Kidney epithelial cell (primary cell): ENCODE measurements at regions not wholly inside any gene's neighbourhood (a gene's known extent, or its start where the extent isn't known, plus 50 kb on each side); places are given as distances from the start of the nearest gene placed in this dataset.

Experiments used
- DNase-seq: peaks from one replicate; pipeline ENCODE4 v3.0.0-alpha.2; 2010; ENCODE audit warnings: low read depth
- H3K27me3 ChIP-seq: 2 replicates; pipeline ENCODE4 v1.6.0; 2011; ENCODE audit warnings: low read length; ENCODE audit not compliant: control insufficient read depth, insufficient read depth
- H3K36me3 ChIP-seq: 2 replicates; pipeline ENCODE4 v1.5.1; 2011; ENCODE audit warnings: low read length; ENCODE audit not compliant: control insufficient read depth, insufficient read depth
- H3K4me3 ChIP-seq: 2 replicates; pipeline ENCODE4 v1.5.1; 2011; ENCODE audit warnings: low read depth, mild to moderate bottlenecking, control low read depth, low read length
- CTCF ChIP-seq: IDR thresholded peaks from 2 replicates; pipeline ENCODE4 v1.5.1; 2011; ENCODE audit warnings: mild to moderate bottlenecking, moderate library complexity, low read length, control low read depth, inconsistent platforms; ENCODE audit not compliant: insufficient read depth, poor library complexity, severe bottlenecking

GRCh38 chr7:123351516-123352505 is 152.0 kb upstream of the SLC13A1 start:
- no peak for DNase-seq
- Histone ChIP-seq H3K36me3 (no peaks in the 10 kb centered on the region), H3K27me3 (no peaks in the 10 kb centered on the region), H3K4me3 (no peak overlapping the region)
- no peak for TF ChIP-seq CTCF

- Histone ChIP-seq H3K4me3 (no peak overlapping the region), H3K36me3 (no peaks in the 10 kb centered on the region), H3K27me3 (no peaks in the 10 kb centered on the region)
- DNase-seq, result no peak
- TF ChIP-seq CTCF, result no peak
Observed at GRCh38 chr7:123351027-123351426, 151.3 kb upstream of the SLC13A1 start.

DNA sequence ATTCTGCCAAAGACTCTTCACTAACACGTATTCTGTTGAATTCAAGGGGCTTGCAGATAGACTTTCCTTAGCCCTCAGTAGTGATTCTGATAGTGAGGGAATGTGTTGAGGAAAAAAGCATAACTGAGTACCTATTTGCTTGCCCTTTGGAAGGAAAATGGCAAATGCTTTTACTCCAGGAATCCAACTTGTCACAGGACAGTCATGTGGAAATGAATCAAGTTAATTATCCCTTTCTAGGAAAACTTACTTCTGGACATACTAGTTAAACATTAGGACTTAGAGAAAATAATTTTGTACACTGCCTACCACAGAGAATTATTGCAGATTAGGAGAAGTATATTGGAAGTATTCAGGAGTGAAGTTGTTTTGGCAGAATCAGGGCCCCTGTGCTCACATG is 148.9 kb upstream of the SLC13A1 start:
- Histone ChIP-seq H3K36me3 (no peaks in the 10 kb centered on the region), H3K4me3 (no peak overlapping the region), H3K27me3 (no peaks in the 10 kb centered on the region)
- TF ChIP-seq CTCF, result no peak
- DNase-seq, result peak; percentile 25

DNA sequence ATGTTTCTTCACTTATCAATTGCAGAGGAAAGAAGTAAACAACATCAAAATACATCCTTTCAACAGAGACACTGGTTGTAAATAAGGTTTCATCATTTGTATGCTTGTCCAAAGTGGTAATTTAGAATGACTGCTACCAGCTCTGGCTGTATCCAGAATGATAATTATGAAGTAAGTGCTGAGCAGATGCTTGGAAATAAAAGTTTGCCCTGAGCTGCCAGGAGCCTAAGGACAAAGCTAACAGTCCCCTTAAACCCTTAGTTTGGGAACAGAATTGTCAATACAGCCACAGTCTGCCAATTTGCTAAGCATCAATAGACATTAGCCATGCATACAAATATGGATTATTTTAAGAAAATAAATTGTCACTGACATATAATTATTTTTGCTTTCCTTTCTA is 147.0 kb upstream of the SLC13A1 start:
- no peak overlapping the region for H3K4me3 ChIP-seq
- TF ChIP-seq CTCF, result no peak
- DNase-seq, result no peak
- H3K27me3 ChIP-seq, result no peaks in the 10 kb centered on the region
- H3K36me3 ChIP-seq, result no peaks in the 10 kb centered on the region

DNA sequence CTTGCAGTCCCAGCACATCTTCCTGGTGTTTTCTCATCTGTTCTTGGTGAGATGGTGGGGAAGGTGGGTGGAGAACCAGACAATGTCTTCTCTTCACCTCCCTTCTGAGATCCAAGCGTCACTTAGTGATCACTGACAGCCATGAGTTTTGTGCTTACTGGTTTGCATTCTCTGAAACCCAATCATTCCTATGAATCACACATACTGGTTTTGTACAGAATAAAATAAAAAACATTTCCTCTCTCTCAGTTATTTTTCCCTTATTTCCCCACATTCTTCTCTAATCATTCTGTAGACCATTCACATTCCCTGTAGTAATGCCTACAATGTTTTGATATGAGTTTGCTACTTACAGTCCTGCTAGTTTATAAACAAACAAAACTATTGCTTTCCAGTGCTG is 143.8 kb upstream of the SLC13A1 start:
- no peak for DNase-seq
- Histone ChIP-seq H3K4me3 (no peak overlapping the region), H3K27me3 (no peaks in the 10 kb centered on the region), H3K36me3 (no peaks in the 10 kb centered on the region)
- TF ChIP-seq CTCF, result no peak
